ENCODE measurements at regions not wholly inside any gene's neighbourhood (a gene's known extent, or its start where the extent isn't known, plus 50 kb on each side); places are given as distances from the start of the nearest gene placed in this dataset.

DNA sequence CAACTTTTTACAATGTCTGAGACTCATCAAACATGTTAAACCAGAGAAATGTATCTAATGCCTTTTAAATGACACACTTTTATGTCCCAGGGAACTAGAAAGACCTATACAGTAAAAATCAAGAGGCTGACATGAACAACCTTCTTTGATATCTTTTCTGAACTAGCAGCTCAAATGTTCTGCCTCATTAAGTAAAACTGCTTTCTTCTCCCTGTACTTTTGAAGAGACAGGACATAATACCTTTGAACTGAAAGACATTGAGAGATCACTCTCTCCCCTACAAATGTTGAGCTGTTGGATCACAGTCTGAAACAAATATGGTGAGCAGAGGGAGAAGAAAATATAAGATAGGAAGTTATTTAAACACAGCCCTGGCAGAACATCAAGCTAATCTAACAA, 123.0 kb downstream of the FAM181B start:
- H3K36me3 ChIP-seq (ENCODE audit: control insufficient read depth in 3 of 3, insufficient read depth in 3 of 3, low read length in 3 of 3): no peaks in the 10 kb centered on the region
- no peaks in the 10 kb centered on the region for H3K9me3 ChIP-seq (ENCODE audit: control insufficient read depth in 3 of 3, low read length in 3 of 3)
- no peak overlapping the region for H3K4me3 ChIP-seq (ENCODE audit: low read length in 3 of 3)
- no peak overlapping the region for H3K27ac ChIP-seq (ENCODE audit: low read depth, low read length)
- H3K4me1 ChIP-seq (ENCODE audit: control insufficient read depth in 3 of 3, insufficient read depth in 3 of 3, low read length in 3 of 3): no peaks in the 10 kb centered on the region
- no peaks in the 10 kb centered on the region for H3K27me3 ChIP-seq (ENCODE audit: control insufficient read depth in 3 of 3, insufficient read depth in 3 of 3, low read length in 3 of 3)
- no peak overlapping the region for H3K9ac ChIP-seq (ENCODE audit: low read depth in 1 of 3, low read length in 3 of 3)

DNA sequence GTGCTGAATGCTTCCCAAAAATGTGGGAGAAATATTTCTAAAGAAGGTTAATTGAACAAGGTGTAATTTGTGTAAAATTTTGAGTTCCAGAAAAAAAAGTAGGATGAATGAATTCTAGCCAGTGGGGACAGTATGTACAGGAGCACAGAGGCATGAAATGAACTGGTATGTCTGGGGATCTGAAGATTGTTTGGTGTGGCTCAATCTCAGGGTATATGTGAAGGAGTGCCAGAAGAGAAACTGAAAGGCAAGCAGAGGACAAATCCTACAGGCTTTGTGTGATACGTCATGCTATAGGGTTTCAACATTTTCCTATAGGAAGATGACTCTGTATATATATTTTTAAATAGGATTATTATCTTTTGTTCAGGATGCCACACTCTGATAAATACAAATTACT, 126.9 kb downstream of the FAM181B start:
- no peak overlapping the region for H3K9ac ChIP-seq (ENCODE audit: low read depth in 1 of 3, low read length in 3 of 3)
- no peaks in the 10 kb centered on the region for H3K36me3 ChIP-seq (ENCODE audit: control insufficient read depth in 3 of 3, insufficient read depth in 3 of 3, low read length in 3 of 3)
- no peaks in the 10 kb centered on the region for H3K9me3 ChIP-seq (ENCODE audit: control insufficient read depth in 3 of 3, low read length in 3 of 3)
- H3K27ac ChIP-seq (ENCODE audit: low read depth, low read length): no peak overlapping the region
- no peak overlapping the region for H3K4me3 ChIP-seq (ENCODE audit: low read length in 3 of 3)
- H3K4me1 ChIP-seq (ENCODE audit: control insufficient read depth in 3 of 3, insufficient read depth in 3 of 3, low read length in 3 of 3): no peaks in the 10 kb centered on the region
- no peaks in the 10 kb centered on the region for H3K27me3 ChIP-seq (ENCODE audit: control insufficient read depth in 3 of 3, insufficient read depth in 3 of 3, low read length in 3 of 3)

DNA sequence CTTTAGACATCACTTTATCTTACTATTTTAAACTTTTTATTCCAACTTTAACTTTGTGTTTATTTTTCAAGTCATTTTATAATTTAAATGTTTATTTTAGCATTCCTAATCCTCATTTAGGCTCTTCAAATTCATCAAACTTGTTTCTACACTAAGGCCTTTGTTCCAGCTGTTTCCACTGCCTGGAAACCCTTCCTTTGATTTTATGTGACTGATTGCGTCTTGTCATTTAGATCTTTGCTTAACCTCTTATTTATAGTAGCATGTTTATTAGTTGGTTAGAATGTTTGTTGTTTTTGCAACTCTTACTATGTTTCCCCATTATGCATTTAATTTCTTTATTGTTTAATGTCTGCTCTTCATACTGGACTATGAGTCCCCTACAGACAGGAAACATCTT, 132.0 kb downstream of the FAM181B start:
- no peak overlapping the region for H3K4me3 ChIP-seq (ENCODE audit: low read length in 3 of 3)
- H3K4me1 ChIP-seq (ENCODE audit: control insufficient read depth in 3 of 3, insufficient read depth in 3 of 3, low read length in 3 of 3): no peaks in the 10 kb centered on the region
- H3K27ac ChIP-seq (ENCODE audit: low read depth, low read length): no peak overlapping the region
- H3K27me3 ChIP-seq (ENCODE audit: control insufficient read depth in 3 of 3, insufficient read depth in 3 of 3, low read length in 3 of 3): no peaks in the 10 kb centered on the region
- no peak overlapping the region for H3K9ac ChIP-seq (ENCODE audit: low read depth in 1 of 3, low read length in 3 of 3)
- no peaks in the 10 kb centered on the region for H3K36me3 ChIP-seq (ENCODE audit: control insufficient read depth in 3 of 3, insufficient read depth in 3 of 3, low read length in 3 of 3)
- H3K9me3 ChIP-seq (ENCODE audit: control insufficient read depth in 3 of 3, low read length in 3 of 3): no peaks in the 10 kb centered on the region

DNA sequence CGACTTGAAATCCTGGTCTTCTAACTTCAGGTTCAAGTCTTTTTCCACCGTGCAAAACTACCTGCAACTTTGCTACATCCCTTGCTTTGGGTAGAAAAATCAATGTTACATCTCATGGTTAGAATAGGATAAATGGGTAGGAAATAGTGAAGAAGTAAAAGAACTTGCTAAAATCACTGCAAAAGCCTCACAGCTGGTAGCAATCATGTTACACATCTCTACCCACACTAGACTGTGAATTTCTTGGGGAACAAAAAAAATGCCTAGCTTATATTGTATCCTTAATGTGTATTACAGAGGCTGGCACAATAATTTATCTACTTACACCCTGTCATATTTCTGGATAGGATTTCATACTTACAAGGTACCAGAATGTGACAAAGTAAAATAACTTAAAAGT, 133.8 kb downstream of the FAM181B start:
- H3K27me3 ChIP-seq (ENCODE audit: control insufficient read depth in 3 of 3, insufficient read depth in 3 of 3, low read length in 3 of 3): no peaks in the 10 kb centered on the region
- no peak overlapping the region for H3K4me3 ChIP-seq (ENCODE audit: low read length in 3 of 3)
- H3K27ac ChIP-seq (ENCODE audit: low read depth, low read length): no peak overlapping the region
- no peaks in the 10 kb centered on the region for H3K4me1 ChIP-seq (ENCODE audit: control insufficient read depth in 3 of 3, insufficient read depth in 3 of 3, low read length in 3 of 3)
- H3K9ac ChIP-seq (ENCODE audit: low read depth in 1 of 3, low read length in 3 of 3): no peak overlapping the region
- H3K36me3 ChIP-seq (ENCODE audit: control insufficient read depth in 3 of 3, insufficient read depth in 3 of 3, low read length in 3 of 3): no peaks in the 10 kb centered on the region
- no peaks in the 10 kb centered on the region for H3K9me3 ChIP-seq (ENCODE audit: control insufficient read depth in 3 of 3, low read length in 3 of 3)

DNA sequence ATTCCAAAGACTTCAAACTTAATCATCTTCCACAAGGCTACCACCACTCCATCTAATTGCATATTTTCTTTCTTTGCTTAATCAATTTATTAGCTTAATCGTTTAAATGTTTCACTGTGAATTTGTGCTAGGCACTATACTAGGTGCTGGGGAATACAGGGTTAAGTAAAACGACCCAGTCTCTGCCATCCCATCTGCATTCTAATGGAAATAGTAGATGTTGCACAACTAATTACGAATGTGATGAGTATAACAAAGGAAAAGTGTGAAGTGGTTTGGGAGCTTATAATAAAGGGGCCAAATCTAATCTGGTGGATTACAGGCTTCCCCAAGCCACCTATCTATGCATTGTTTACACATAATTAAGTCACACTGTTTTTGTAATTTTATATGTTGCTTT, 147.1 kb downstream of the FAM181B start:
- Histone ChIP-seq H3K4me1 (ENCODE audit: control insufficient read depth in 3 of 3, insufficient read depth in 3 of 3, low read length in 3 of 3) (no peaks in the 10 kb centered on the region), H3K9me3 (ENCODE audit: control insufficient read depth in 3 of 3, low read length in 3 of 3) (no peaks in the 10 kb centered on the region), H3K27me3 (ENCODE audit: control insufficient read depth in 3 of 3, insufficient read depth in 3 of 3, low read length in 3 of 3) (no peaks in the 10 kb centered on the region)

DNA sequence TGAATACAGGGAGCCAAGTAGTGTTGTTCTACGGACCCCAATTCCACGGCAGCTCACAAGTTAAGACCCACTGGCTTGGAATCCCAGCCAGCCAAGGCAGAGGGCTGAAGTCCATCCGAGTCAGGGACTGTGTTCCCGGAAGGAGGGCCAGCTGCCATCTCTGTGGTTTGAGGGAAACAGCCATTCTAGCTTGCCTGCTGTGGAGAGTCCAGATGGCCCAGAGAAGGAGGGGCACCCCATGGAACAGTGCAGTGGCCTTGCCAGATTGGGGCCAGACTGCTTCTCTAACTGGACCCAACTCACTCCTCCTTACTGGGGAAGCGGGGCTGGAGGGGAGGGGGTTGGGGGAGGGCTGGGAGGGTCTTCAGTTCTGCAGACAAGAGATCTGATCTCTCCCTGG, 156.4 kb downstream of the FAM181B start:
- Histone ChIP-seq H3K4me1 (ENCODE audit: control insufficient read depth in 3 of 3, insufficient read depth in 3 of 3, low read length in 3 of 3) (no peaks in the 10 kb centered on the region), H3K27ac (ENCODE audit: low read depth, low read length) (no peak overlapping the region), H3K9me3 (ENCODE audit: control insufficient read depth in 3 of 3, low read length in 3 of 3) (no peaks in the 10 kb centered on the region), H3K9ac (ENCODE audit: low read depth in 1 of 3, low read length in 3 of 3) (no peak overlapping the region), H3K27me3 (ENCODE audit: control insufficient read depth in 3 of 3, insufficient read depth in 3 of 3, low read length in 3 of 3) (peaks cover 0 to 4% (median 0%) of the 10 kb centered on the region in 3 donors), H3K4me3 (ENCODE audit: low read length in 3 of 3) (no peak overlapping the region), H3K36me3 (ENCODE audit: control insufficient read depth in 3 of 3, insufficient read depth in 3 of 3, low read length in 3 of 3) (no peaks in the 10 kb centered on the region)

More for the DNA sequence above, 147.1 kb downstream of the FAM181B start:
- Histone ChIP-seq H3K9ac (ENCODE audit: low read depth in 1 of 3, low read length in 3 of 3) (no peak overlapping the region), H3K4me3 (ENCODE audit: low read length in 3 of 3) (no peak overlapping the region), H3K27ac (ENCODE audit: low read depth, low read length) (no peak overlapping the region), H3K36me3 (ENCODE audit: control insufficient read depth in 3 of 3, insufficient read depth in 3 of 3, low read length in 3 of 3) (no peaks in the 10 kb centered on the region)

DNA sequence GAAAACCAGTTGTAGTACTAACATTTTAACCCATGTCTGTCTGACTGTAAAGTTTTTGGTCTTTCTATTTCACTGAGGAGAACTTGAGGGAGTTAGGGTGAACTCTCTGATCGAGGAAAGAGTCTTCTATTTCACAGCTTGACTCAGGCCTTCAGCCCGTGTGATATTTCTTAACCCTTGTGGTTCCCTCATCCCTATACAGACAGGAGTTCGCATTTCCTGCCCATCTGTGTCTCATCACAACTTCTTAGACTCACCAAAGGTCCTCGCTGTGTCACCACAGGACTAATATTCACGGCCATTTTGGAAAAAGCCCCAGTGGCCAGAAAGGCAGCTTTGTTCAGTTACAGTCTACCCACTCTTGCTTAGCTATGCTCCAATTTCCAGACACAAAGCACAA, 172.8 kb downstream of the FAM181B start:
- H3K4me3 ChIP-seq (ENCODE audit: low read length in 3 of 3): no peak overlapping the region
- no peaks in the 10 kb centered on the region for H3K27me3 ChIP-seq (ENCODE audit: control insufficient read depth in 3 of 3, insufficient read depth in 3 of 3, low read length in 3 of 3)
- H3K27ac ChIP-seq (ENCODE audit: low read depth, low read length): no peak overlapping the region
- H3K9me3 ChIP-seq (ENCODE audit: control insufficient read depth in 3 of 3, low read length in 3 of 3): no peaks in the 10 kb centered on the region
- H3K4me1 ChIP-seq (ENCODE audit: control insufficient read depth in 3 of 3, insufficient read depth in 3 of 3, low read length in 3 of 3): no peaks in the 10 kb centered on the region
- H3K36me3 ChIP-seq (ENCODE audit: control insufficient read depth in 3 of 3, insufficient read depth in 3 of 3, low read length in 3 of 3): no peaks in the 10 kb centered on the region
- H3K9ac ChIP-seq (ENCODE audit: low read depth in 1 of 3, low read length in 3 of 3): no peak overlapping the region

DNA sequence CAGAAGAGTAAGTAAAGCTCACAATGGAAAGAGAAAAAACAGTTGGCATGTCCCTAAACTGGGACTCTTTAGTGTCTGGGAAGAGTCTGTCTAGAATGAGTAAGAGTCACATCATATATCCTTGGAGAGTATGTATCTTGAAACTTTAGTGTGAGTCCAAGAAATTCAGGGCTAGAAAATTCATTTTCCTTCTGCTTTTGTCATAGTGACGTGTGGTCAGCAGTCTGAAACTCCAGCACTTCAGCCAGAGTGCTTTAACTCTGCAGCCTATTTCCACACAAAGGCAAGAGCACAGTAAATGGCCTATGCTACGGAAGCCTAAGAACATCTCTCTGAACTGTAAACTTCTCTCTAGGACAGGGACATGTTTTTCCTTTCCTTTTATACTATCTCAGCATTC, 174.1 kb downstream of the FAM181B start:
- Histone ChIP-seq H3K4me1 (ENCODE audit: control insufficient read depth in 3 of 3, insufficient read depth in 3 of 3, low read length in 3 of 3) (no peaks in the 10 kb centered on the region), H3K36me3 (ENCODE audit: control insufficient read depth in 3 of 3, insufficient read depth in 3 of 3, low read length in 3 of 3) (no peaks in the 10 kb centered on the region), H3K27ac (ENCODE audit: low read depth, low read length) (no peak overlapping the region), H3K4me3 (ENCODE audit: low read length in 3 of 3) (no peak overlapping the region), H3K9ac (ENCODE audit: low read depth in 1 of 3, low read length in 3 of 3) (no peak overlapping the region), H3K9me3 (ENCODE audit: control insufficient read depth in 3 of 3, low read length in 3 of 3) (no peaks in the 10 kb centered on the region), H3K27me3 (ENCODE audit: control insufficient read depth in 3 of 3, insufficient read depth in 3 of 3, low read length in 3 of 3) (no peaks in the 10 kb centered on the region)

DNA sequence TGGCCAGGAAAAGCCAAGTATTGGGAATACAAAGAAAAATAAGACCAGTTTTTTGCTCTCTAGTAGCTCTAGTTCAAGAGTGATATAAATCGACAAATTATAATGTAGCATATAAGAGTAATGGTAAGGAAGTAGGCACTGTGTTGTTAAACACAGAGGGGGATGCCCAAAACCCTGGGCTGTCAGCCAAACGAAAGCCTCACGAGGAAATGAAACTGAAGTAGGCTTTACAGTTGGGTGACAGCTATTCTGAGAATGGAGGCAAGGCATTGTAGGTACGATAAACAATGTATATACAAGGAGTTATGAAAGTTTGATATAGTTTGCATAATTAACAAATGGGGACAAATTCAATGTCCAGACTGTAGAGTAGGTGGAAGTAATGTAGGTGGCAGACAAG, 176.4 kb downstream of the FAM181B start:
- Histone ChIP-seq H3K4me3 (ENCODE audit: low read length in 3 of 3) (no peak overlapping the region), H3K4me1 (ENCODE audit: control insufficient read depth in 3 of 3, insufficient read depth in 3 of 3, low read length in 3 of 3) (no peaks in the 10 kb centered on the region), H3K9ac (ENCODE audit: low read depth in 1 of 3, low read length in 3 of 3) (no peak overlapping the region), H3K27ac (ENCODE audit: low read depth, low read length) (no peak overlapping the region), H3K9me3 (ENCODE audit: control insufficient read depth in 3 of 3, low read length in 3 of 3) (no peaks in the 10 kb centered on the region), H3K27me3 (ENCODE audit: control insufficient read depth in 3 of 3, insufficient read depth in 3 of 3, low read length in 3 of 3) (no peaks in the 10 kb centered on the region), H3K36me3 (ENCODE audit: control insufficient read depth in 3 of 3, insufficient read depth in 3 of 3, low read length in 3 of 3) (no peaks in the 10 kb centered on the region)

DNA sequence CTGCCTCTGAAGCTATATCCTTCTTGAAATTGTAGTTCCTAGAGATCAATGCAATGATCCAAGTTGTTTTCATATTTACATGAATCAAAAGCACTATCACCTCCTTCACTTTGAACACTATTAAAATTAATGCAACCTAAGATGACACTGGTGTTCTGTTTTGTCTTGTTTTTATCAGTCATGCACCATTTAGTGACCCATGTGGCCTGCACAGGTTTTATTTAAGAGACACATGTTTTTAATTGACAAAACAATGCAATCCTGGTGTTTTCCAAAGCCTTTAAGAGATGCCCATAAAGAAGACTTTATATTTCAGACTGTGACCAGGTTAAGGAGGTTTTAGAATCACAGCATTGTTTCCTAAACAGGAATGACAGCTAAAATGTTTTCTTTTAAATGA, 177.5 kb downstream of the FAM181B start:
- Histone ChIP-seq H3K27me3 (ENCODE audit: control insufficient read depth in 3 of 3, insufficient read depth in 3 of 3, low read length in 3 of 3) (no peaks in the 10 kb centered on the region), H3K9ac (ENCODE audit: low read depth in 1 of 3, low read length in 3 of 3) (no peak overlapping the region), H3K27ac (ENCODE audit: low read depth, low read length) (no peak overlapping the region), H3K9me3 (ENCODE audit: control insufficient read depth in 3 of 3, low read length in 3 of 3) (no peaks in the 10 kb centered on the region), H3K4me3 (ENCODE audit: low read length in 3 of 3) (no peak overlapping the region), H3K4me1 (ENCODE audit: control insufficient read depth in 3 of 3, insufficient read depth in 3 of 3, low read length in 3 of 3) (no peaks in the 10 kb centered on the region), H3K36me3 (ENCODE audit: control insufficient read depth in 3 of 3, insufficient read depth in 3 of 3, low read length in 3 of 3) (no peaks in the 10 kb centered on the region)
